KMS-11 (cell line): ENCODE measurements at regions not wholly inside any gene's neighbourhood (a gene's known extent, or its start where the extent isn't known, plus 50 kb on each side); places are given as distances from the start of the nearest gene placed in this dataset.

ENCODE experiments used
- H2AFZ ChIP-seq: fragments of 200-600 bp; sonication (generic); 2 replicates; pipeline ENCODE4 v1.6.1; 2016; ENCODE audit warnings: antibody characterized with exemption, mixed run types, low read depth
- H3K27ac ChIP-seq: fragments of 200-600 bp; sonication (generic); 2 replicates; pipeline ENCODE4 v1.6.1; 2016; ENCODE audit warnings: mild to moderate bottlenecking, mixed run types
- H3K27me3 ChIP-seq: fragments of 200-600 bp; sonication (generic); 2 replicates; pipeline ENCODE4 v1.6.1; 2017; ENCODE audit warnings: mild to moderate bottlenecking, low read depth, mixed run types, moderate library complexity; ENCODE audit not compliant: insufficient read depth
- H3K36me3 ChIP-seq: fragments of 200-600 bp; sonication (generic); 2 replicates; pipeline ENCODE4 v1.6.1; 2017; ENCODE audit warnings: mild to moderate bottlenecking, mixed run types; ENCODE audit not compliant: insufficient read depth
- H3K4me1 ChIP-seq: fragments of 200-600 bp; sonication (generic); 2 replicates; pipeline ENCODE4 v1.6.1; 2016; ENCODE audit warnings: mild to moderate bottlenecking, low read depth, mixed run types; ENCODE audit not compliant: poor library complexity, severe bottlenecking
- H3K4me2 ChIP-seq: fragments of 200-600 bp; sonication (generic); 2 replicates; pipeline ENCODE4 v1.7.0; 2016; ENCODE audit warnings: mild to moderate bottlenecking, mixed run types
- H3K4me3 ChIP-seq: fragments of 200-600 bp; sonication (generic); IDR thresholded peaks from 2 replicates; pipeline ENCODE4 v1.6.1; 2017; ENCODE audit warnings: low read depth, low read length, mixed read lengths; ENCODE audit not compliant: insufficient read depth
- H3K79me2 ChIP-seq: fragments of 200-600 bp; sonication (generic); 2 replicates; pipeline ENCODE4 v1.6.1; 2016; ENCODE audit warnings: low read depth, mixed run types; ENCODE audit not compliant: insufficient read depth
- H3K9ac ChIP-seq: fragments of 200-600 bp; sonication (generic); 2 replicates; pipeline ENCODE4 v1.6.1; 2016; ENCODE audit warnings: mild to moderate bottlenecking, mixed run types
- H4K20me1 ChIP-seq: fragments of 200-600 bp; sonication (generic); 2 replicates; pipeline ENCODE4 v1.6.1; 2016; ENCODE audit warnings: mild to moderate bottlenecking, mixed run types; ENCODE audit not compliant: insufficient read depth
- TF ChIP-seq, protein P1 (sequence below): fragments of 200-600 bp; sonication (generic); conservative IDR thresholded peaks from 2 replicates; pipeline ENCODE4 v1.6.1; 2017; ENCODE audit warnings: low read depth, mild to moderate bottlenecking, antibody characterized with exemption, low read length, moderate library complexity, mixed read lengths

GRCh38 chr2:189391201-189391600 lies 50.1 kb upstream of the WDR75 start:
- Histone ChIP-seq H3K9ac (no peak overlapping the region), H3K4me3 (no peak overlapping the region), H3K79me2 (no peaks in the 10 kb centered on the region), H3K4me2 (no peak overlapping the region), H3K27ac (no peak overlapping the region), H3K27me3 (no peaks in the 10 kb centered on the region), H3K4me1 (no peaks in the 10 kb centered on the region), H3K36me3 (no peaks in the 10 kb centered on the region), H2AFZ (no peak overlapping the region), H4K20me1 (no peaks in the 10 kb centered on the region)
- TF ChIP-seq, protein P1, sequence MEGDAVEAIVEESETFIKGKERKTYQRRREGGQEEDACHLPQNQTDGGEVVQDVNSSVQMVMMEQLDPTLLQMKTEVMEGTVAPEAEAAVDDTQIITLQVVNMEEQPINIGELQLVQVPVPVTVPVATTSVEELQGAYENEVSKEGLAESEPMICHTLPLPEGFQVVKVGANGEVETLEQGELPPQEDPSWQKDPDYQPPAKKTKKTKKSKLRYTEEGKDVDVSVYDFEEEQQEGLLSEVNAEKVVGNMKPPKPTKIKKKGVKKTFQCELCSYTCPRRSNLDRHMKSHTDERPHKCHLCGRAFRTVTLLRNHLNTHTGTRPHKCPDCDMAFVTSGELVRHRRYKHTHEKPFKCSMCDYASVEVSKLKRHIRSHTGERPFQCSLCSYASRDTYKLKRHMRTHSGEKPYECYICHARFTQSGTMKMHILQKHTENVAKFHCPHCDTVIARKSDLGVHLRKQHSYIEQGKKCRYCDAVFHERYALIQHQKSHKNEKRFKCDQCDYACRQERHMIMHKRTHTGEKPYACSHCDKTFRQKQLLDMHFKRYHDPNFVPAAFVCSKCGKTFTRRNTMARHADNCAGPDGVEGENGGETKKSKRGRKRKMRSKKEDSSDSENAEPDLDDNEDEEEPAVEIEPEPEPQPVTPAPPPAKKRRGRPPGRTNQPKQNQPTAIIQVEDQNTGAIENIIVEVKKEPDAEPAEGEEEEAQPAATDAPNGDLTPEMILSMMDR = no peak
